Right lung (tissue), 2 donors: ENCODE measurements at regions not wholly inside any gene's neighbourhood (a gene's known extent, or its start where the extent isn't known, plus 50 kb on each side); places are given as distances from the start of the nearest gene placed in this dataset.
"Not testable (repeated sequence)": the region's sequence is repeated elsewhere in the genome, so short reads cannot be mapped to it uniquely, and the experiment has no call there.

ENCODE experiments used
- DNase-seq, 2 donors: peaks; one replicate each; pipeline ENCODE4 v3.0.0-alpha.2; 2013

DNA sequence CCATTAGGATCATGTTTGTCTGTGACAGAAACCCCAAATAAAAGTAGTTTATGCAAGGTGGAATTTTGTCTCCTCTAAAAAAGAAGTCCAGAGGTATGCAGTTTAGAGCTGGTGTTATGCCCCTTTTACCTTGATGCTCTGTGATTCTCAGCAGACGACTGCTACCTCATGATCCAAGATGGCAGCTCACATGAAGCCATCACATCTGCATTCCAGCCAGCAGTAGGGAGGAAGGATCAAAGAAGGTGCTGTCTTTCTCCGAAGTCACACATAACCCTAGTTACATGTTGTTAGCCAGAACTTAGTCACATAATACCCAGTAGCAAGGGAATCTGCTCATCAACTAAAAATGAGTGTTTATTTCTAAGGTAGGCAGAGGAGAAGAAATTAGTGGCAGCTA lies 135.7 kb upstream of the HS3ST2 start:
- DNase-seq = no peak

DNA sequence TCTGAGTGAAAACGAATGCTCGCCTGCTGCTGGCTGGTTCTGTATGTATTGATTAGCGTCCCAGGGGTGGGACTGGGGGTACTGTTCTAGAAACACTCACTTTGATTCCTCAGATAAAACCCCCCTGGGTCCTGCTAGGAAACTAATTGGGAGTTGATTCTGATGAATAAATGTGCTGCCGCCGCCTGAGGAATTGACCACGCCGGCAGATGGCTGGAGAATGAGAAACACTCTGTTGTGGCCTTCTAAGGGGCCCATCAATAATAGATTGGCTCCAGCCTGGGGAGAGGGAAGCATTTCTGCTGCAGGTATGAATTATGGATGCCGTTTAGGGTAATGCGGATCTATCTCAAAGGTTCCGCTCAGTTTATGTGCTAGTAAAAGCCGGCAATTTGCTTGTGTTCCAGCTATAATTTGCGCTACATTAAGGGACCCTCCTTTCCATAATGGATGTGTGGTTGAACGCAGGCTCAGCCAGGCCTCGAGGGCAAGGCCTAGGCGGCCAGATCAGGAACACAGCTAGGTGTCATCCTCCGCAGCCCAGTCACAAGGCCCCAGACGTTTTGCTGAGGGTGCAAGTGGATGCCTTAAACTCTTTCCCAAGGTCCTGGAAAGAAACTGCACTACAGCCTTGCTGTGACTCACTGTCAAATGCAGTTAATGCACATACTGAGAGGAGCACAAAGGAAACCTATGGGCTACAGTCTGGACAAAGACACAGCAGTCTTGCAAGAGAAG lies 132.2 kb upstream of the HS3ST2 start:
- DNase-seq = no peak

DNA sequence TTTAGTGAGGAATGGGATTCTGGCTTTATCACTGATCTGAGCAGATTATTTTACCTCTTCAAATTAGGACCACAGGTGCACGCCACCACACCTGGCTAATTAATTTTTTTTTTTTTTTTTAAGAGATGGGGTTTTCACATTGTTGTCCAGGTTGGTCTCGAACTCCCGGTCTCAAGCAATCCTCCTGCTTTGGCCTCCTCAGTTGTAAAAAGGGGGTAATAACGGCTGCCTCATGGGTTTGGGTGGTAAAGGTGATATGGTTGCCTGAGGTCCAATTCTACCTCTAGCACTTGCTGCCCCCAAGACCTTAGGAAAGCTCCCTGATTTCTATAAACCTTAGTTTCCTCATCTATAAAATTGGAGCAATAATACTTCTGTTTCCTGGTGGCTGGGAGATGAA lies 130.7 kb upstream of the HS3ST2 start:
- DNase-seq = no peak

GRCh38 chr16:22683730-22684573 lies 130.0 kb upstream of the HS3ST2 start:
- DNase-seq = no peak

DNA sequence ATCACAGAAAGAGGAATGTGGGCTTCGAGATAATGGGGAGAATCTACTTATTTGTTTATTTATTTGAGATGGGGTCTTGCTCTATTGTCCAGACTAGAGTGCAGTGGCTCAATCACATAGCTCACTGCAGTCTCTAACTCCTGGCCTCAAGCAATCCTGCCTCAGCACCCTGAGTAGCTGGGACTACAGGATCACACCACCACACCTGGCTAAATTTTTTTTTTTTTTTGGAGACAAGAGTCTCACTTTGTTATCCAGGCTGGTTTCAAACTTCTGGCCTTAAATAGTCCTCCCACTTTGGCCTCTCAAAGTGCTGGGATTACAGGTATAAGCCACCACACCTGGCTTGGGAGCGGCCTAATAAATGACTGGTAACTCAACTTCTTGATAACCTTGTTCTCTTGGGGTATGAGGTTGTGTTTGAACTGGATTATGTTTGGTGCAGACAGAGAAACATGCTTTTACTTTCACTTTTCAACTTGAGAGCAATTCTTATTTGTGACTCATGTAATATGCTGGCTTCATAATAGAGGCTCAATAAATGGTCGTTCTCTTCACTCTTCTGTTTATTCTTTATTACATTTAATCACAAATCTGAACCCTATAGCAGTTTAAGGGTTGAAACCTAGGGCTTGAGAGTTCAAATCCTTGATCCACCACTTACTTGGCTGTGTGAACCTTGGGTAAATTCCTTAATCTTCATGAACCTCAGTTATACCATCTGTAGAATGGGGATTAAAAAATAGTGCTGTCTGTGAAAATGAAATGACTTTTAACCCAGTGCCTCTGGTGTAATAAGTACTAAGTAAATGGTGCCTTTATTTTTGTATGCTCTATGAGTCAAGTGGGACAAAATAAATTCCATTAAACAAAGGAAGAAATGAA lies 129.1 kb upstream of the HS3ST2 start:
- no peak for DNase-seq

DNA sequence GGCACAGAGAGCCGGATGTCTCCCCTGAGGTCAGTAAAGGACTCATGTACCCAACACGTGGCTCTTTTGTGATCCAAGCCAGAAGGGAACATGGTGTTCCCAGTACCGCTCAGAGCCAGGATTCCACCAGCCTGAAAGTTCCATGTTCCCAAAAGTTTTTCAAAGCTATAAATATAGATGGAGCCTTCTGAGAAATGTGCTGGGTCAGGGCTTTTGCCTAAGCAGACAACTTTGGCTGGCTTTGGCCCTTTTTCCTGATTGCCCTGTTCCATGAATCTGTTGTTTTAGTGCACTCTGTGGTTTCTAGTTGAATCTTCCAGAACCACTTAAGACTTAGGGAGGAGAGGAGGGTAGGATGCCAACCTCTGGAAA lies 128.5 kb upstream of the HS3ST2 start:
- no peak for DNase-seq

- no peak for DNase-seq
These were observed 126.9 kb upstream of the HS3ST2 start for GRCh38 chr16:22687031-22687530.

DNA sequence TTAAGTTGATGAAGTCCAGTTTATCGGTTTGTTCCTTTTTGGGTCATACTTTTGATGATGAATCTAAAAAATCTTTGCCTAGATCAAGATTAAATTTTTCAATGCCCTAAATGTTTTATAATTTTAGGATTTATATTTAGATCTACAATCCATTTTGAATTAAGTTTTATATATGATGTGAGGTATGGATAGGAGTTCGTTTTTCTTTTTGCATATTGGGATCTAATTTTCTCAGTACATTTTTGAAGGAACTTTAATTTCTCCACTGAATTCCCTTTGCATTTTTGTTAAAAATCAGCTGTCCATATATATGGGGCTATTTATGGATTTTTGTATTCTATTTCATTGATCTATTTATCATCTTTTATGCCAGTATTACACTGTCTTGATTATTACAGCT lies 125.5 kb upstream of the HS3ST2 start:
- DNase-seq = no peak

DNA sequence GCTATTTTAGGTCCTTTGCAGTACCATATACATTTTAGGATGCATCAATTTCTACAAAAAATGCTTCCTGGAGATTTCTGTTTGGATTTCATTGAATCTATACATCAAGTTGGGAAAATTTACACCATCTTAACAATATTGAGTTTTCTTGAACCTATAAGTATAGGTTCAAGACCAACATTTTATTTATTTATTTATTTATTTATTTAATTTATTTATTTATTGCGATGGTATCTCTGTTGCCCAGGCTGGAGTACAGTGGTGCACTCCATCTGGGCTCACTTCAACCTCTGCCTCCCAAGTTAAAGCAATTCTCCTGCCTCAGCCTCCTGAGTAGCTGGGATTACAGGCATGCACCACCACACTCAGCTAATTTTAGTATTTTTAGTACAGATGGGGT lies 125.0 kb upstream of the HS3ST2 start:
- no peak for DNase-seq

GRCh38 chr16:22691335-22691734 lies 122.6 kb upstream of the HS3ST2 start:
- no peak for DNase-seq

GRCh38 chr16:22692034-22692433 lies 121.9 kb upstream of the HS3ST2 start:
- no peak for DNase-seq

DNA sequence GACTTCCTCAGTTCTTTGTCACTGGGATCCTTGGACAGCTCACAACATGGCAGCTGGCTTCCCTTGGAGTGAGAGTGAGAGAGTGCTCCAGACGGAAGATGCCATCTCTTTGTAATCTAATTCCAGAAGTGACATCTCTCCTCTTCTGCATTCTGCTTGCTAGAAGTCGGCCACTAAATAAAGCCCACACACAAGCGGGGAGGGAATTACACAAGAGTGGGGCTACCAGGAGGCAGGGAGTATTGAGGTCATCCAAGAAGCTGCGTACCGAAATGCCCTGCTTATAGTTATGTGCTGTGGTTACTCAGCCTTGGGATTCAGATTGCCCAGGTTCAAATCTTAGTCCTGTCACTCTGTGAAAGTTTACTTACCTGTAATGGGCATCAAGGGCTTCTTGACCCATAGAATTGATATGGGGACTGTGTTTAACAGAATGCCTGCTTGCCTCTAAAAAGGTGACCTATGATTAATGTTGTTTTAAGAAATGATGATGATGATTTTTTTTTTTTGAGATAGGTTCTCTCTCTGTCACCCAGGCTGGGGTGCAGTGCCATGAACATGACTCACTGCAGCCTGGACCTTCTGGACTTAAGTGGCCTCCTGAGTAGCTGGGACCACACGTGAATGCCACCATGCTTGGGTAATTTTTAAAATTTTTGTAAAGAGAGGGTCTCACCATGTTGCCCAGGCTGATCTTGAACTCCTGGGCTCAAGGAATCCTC lies 120.9 kb upstream of the HS3ST2 start:
- DNase-seq = no peak

GRCh38 chr16:22693638-22694340 lies 120.2 kb upstream of the HS3ST2 start:
- DNase-seq = no peak

- no peak for DNase-seq
These were observed 119.0 kb upstream of the HS3ST2 start for GRCh38 chr16:22694887-22695382.

- not testable (repeated sequence) for DNase-seq
These were observed 118.2 kb upstream of the HS3ST2 start for GRCh38 chr16:22695773-22696172.

DNA sequence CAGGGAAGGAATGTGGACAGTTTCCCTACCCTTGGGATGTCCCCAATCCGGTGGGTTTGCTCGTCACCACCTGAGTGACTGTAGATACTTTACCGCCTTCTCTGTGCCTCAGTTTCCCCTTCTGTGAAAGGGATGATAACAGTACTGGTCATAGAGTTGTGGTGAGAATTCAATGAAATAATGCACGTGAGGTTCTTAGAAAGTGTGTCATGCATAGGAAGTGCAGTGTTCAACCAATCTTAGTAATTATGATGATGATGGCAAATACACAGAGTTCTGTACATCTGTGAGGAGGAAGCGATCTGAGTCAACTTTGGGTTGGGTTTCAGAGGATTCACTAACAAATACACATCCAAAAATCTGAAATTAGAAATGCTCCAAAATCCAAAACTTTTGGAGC lies 114.6 kb upstream of the HS3ST2 start:
- DNase-seq = no peak

DNA sequence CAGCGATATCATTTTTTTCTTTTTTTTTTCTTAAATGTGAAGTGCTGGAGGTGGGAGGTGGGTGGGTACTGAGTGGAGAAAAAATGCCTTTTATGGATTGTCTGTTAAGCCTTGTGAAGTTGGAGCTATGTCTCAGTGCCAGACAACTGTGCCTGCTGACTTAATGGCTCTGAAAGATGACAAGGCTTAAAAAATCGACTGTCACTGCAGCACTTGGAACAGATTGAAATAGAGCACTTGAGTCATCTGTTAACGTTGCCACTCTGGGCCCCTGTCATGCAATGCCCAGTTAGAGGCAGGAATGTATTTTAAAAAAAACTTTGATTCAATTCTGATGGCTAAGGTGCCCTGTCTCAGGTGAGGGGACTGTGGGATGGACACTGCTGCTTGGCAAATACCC lies 108.2 kb upstream of the HS3ST2 start:
- DNase-seq = no peak

GRCh38 chr16:22710326-22710725 lies 103.6 kb upstream of the HS3ST2 start:
- DNase-seq = no peak

DNA sequence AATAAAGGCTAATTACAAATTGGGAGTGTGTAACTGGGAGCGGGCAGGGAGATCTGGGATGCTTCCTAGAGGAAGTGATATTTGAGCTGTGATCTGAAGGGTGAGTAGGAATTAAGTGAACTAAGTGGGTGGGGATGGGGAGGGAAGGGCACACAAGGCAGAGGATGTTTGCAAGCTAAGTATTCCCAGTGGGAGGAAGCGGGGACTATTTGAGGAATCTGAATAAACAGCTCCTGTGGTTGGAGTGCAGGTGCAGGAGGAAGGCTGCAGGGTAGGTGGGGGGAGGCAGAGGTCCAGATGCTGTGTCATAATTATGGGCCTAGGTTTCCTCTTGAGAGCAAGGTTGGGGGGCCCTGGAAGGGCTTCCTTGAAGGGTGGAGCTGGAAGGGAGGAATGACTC lies 102.1 kb upstream of the HS3ST2 start:
- no peak for DNase-seq

DNA sequence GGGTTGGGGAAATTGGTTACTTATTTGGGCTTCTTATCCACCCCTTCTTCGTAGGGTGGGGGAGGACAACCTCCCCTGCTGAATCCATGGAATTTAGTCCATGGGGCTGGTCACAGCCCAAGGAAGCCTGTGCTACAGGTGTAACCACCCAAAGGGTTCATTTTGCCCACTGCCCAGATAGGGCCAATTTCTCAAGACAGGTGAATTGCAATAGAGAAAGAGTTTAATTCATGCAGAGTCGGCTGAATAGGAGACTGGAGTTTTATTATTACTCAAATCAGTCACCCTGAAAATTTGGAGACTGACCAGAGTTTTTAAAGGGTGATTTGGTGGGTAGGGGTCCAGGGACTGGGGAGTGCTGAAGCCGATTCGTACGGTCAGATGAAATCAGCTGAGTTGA lies 101.5 kb upstream of the HS3ST2 start:
- DNase-seq = no peak

- not testable (repeated sequence) for DNase-seq
These were observed 95.4 kb upstream of the HS3ST2 start for GRCh38 chr16:22718598-22718997.
